ENCODE measurements at regions not wholly inside any gene's neighbourhood (a gene's known extent, or its start where the extent isn't known, plus 50 kb on each side); places are given as distances from the start of the nearest gene placed in this dataset.

DNA sequence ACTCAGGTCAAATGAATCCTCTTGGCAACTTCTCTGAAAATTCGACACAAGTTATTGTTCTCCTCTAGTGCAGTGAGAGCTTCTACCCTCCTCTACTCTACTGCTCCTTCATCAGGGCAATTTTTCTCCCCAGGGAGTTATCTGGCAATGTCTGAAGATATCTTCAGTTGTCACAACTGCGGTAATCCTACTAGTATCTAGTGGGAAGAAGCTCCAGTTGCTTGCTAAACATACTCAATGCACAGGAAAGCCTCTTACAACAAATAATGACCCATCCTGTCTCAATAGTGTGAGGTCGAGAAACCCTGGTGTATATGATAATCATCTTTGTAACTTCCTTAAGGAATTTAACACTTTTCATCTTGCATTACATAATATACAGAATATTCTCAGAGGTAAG is 1147.6 kb downstream of the IGSF11 start:
- TF ChIP-seq, protein P1, sequence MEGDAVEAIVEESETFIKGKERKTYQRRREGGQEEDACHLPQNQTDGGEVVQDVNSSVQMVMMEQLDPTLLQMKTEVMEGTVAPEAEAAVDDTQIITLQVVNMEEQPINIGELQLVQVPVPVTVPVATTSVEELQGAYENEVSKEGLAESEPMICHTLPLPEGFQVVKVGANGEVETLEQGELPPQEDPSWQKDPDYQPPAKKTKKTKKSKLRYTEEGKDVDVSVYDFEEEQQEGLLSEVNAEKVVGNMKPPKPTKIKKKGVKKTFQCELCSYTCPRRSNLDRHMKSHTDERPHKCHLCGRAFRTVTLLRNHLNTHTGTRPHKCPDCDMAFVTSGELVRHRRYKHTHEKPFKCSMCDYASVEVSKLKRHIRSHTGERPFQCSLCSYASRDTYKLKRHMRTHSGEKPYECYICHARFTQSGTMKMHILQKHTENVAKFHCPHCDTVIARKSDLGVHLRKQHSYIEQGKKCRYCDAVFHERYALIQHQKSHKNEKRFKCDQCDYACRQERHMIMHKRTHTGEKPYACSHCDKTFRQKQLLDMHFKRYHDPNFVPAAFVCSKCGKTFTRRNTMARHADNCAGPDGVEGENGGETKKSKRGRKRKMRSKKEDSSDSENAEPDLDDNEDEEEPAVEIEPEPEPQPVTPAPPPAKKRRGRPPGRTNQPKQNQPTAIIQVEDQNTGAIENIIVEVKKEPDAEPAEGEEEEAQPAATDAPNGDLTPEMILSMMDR (IDR thresholded peaks at IDR 0.05; ENCODE audit: low read depth, low read length) = no peak
- no peak for TF ChIP-seq EZH2phosphoT487 (IDR thresholded peaks at IDR 0.05; ENCODE audit: low read depth)

Data from OCI-LY3 (cell line).